ENCODE measurements at regions not wholly inside any gene's neighbourhood (a gene's known extent, or its start where the extent isn't known, plus 50 kb on each side); places are given as distances from the start of the nearest gene placed in this dataset.

GRCh38 chr13:22286338-22286737 is 615.5 kb downstream of the FGF9 start:
- TF ChIP-seq CTCF (IDR thresholded peaks at IDR 0.05), result no peak
- no peak overlapping the region for H3K27ac Mint-ChIP-seq (ENCODE audit: unreplicated experiment)
- no peaks in the 10 kb centered on the region for H3K4me1 Mint-ChIP-seq (ENCODE audit: low read depth)
- no peaks in the 10 kb centered on the region for H3K36me3 Mint-ChIP-seq (ENCODE audit: low read depth)
- no peak for DNase-seq (ENCODE audit: low spot score)
- H3K27me3 Mint-ChIP-seq (ENCODE audit: low read depth), result no peaks in the 10 kb centered on the region
- no peak overlapping the region for H3K4me3 Mint-ChIP-seq (ENCODE audit: unreplicated experiment)
- H3K9me3 Mint-ChIP-seq (ENCODE audit: low read depth), result peaks cover 5% of the 10 kb centered on the region

DNA sequence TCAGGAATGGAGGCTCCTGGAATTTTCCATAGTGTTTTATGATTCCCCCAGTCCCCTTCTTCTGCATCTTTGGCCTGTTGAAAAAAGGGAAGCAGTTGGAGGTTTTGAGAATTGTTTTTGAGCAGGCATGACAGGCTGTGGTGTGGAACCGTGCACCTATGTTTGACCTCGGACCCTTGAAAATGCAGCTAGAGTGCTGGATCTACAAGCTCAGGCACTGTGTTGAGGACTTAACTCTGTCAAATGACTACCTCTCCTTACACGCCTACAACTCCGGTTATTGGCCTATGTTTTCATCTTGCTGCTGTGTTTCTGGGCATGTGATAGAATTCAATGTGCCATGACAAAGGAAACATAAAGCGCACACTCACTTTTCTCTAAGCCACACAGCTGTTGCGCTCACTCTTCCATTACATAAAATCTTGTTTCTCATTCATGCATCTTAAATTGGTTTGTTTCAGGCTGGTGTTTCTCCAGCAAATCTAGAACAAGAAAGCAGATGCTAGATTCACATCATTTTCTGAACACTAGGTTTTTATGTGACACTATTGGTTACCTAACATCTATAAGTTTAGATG is 616.6 kb downstream of the FGF9 start:
- Mint-ChIP-seq H3K27ac (ENCODE audit: unreplicated experiment) (no peak overlapping the region), H3K27me3 (ENCODE audit: low read depth) (no peaks in the 10 kb centered on the region), H3K9me3 (ENCODE audit: low read depth) (peaks cover 3% of the 10 kb centered on the region), H3K36me3 (ENCODE audit: low read depth) (no peaks in the 10 kb centered on the region), H3K4me1 (ENCODE audit: low read depth) (no peaks in the 10 kb centered on the region), H3K4me3 (ENCODE audit: unreplicated experiment) (no peak overlapping the region)
- TF ChIP-seq CTCF (IDR thresholded peaks at IDR 0.05), result no peak
- DNase-seq (ENCODE audit: low spot score), result no peak

DNA sequence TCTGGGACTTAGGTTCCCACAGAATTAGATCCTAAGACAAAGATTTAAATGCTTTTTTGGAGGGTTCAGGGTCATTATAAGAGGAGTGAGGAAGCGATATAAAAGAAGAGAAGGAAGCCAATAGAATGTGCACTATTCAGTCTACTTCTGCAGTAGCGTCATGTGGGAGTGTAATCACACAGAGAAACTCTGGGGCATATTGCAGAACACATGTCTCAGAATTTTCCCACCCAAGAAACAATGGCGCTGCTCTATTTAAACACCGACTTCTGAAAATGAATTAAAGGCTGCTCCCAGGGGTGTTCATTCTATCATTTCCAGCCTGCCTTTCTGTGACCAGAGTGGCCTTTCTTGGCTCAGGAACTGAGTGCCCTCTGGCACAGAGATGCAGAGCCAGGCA is 617.6 kb downstream of the FGF9 start:
- H3K36me3 Mint-ChIP-seq (ENCODE audit: low read depth), result no peaks in the 10 kb centered on the region
- H3K9me3 Mint-ChIP-seq (ENCODE audit: low read depth), result peaks cover 3% of the 10 kb centered on the region
- no peak for TF ChIP-seq CTCF (IDR thresholded peaks at IDR 0.05)
- H3K27ac Mint-ChIP-seq (ENCODE audit: unreplicated experiment), result no peak overlapping the region
- H3K27me3 Mint-ChIP-seq (ENCODE audit: low read depth), result no peaks in the 10 kb centered on the region
- no peak for DNase-seq (ENCODE audit: low spot score)
- no peak overlapping the region for H3K4me3 Mint-ChIP-seq (ENCODE audit: unreplicated experiment)
- H3K4me1 Mint-ChIP-seq (ENCODE audit: low read depth), result no peaks in the 10 kb centered on the region

GRCh38 chr13:22289711-22290110 is 618.8 kb downstream of the FGF9 start:
- no peaks in the 10 kb centered on the region for H3K9me3 Mint-ChIP-seq (ENCODE audit: low read depth)

DNA sequence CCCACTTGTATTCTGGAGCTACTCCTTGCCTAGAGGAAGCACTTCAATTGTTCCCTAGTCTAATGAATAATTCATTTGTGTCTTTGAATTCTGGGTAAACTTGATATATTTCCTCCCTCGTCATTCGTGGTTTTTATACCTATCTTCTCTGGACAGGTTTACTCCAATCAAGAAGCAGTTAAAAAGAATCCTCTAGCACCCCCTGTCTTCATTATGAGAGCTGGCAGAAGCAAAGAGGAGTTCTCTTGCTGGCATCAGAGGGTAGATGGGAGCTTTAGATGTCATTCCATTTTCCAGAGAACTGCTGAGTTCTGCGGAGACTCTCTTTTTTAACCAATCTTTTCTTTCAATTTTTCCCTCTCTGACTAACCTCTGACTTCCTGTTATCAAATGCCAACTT is 627.7 kb downstream of the FGF9 start:
- no peak for TF ChIP-seq CTCF (IDR thresholded peaks at IDR 0.05)
- Mint-ChIP-seq H3K4me1 (ENCODE audit: low read depth) (no peaks in the 10 kb centered on the region), H3K27me3 (ENCODE audit: low read depth) (peaks cover 2% of the 10 kb centered on the region), H3K36me3 (ENCODE audit: low read depth) (no peaks in the 10 kb centered on the region), H3K9me3 (ENCODE audit: low read depth) (peaks cover 27% of the 10 kb centered on the region), H3K27ac (ENCODE audit: unreplicated experiment) (no peak overlapping the region), H3K4me3 (ENCODE audit: unreplicated experiment) (no peak overlapping the region)
- DNase-seq (ENCODE audit: low spot score), result no peak

More at GRCh38 chr13:22289711-22290110, 618.8 kb downstream of the FGF9 start:
- no peaks in the 10 kb centered on the region for H3K4me1 Mint-ChIP-seq (ENCODE audit: low read depth)
- no peak for DNase-seq (ENCODE audit: low spot score)
- H3K27ac Mint-ChIP-seq (ENCODE audit: unreplicated experiment), result no peak overlapping the region
- no peaks in the 10 kb centered on the region for H3K36me3 Mint-ChIP-seq (ENCODE audit: low read depth)
- peaks cover 2% of the 10 kb centered on the region for H3K27me3 Mint-ChIP-seq (ENCODE audit: low read depth)
- no peak overlapping the region for H3K4me3 Mint-ChIP-seq (ENCODE audit: unreplicated experiment)
- TF ChIP-seq CTCF (IDR thresholded peaks at IDR 0.05), result no peak
